Tibial artery (tissue), 4 donors: ENCODE measurements at regions not wholly inside any gene's neighbourhood (a gene's known extent, or its start where the extent isn't known, plus 50 kb on each side); places are given as distances from the start of the nearest gene placed in this dataset.

ENCODE experiments used
- DNase-seq, 2 donors: peaks; one replicate each; pipeline ENCODE4 v3.0.0-alpha.2; 2019
- H3K27ac ChIP-seq, 2 donors: fragments of 200-600 bp; sonication (generic) in 1 of 2; 1 replicate in 1 of 2; 2 replicates in 1 of 2; pipeline ENCODE4 v1.5.1; 2018 to 2019; ENCODE audit warnings: mild to moderate bottlenecking in 1 of 2
- H3K27me3 ChIP-seq, 2 donors: fragments of 200-600 bp; sonication (generic) in 1 of 2; one replicate each; pipeline versions ENCODE4 v1.5.1 to v1.6.0; 2016 to 2019
- H3K36me3 ChIP-seq, 3 donors: fragments of 200-600 bp; sonication (generic) in 2 of 3; one replicate each; pipeline ENCODE4 v1.5.1; 2016 to 2019; ENCODE audit warnings: mild to moderate bottlenecking in 2 of 3
- H3K4me1 ChIP-seq, 4 donors: fragments of 200-600 bp; sonication (generic) in 2 of 4; 1 replicate in 3 of 4; 2 replicates in 1 of 4; pipeline ENCODE4 v1.5.1; 2016 to 2019
- H3K4me3 ChIP-seq, 2 donors: fragments of 200-600 bp; sonication (generic) in 1 of 2; 1 replicate in 1 of 2; 2 replicates in 1 of 2; pipeline ENCODE4 v1.5.1; 2018 to 2019; ENCODE audit warnings: mild to moderate bottlenecking in 2 of 2
- H3K9me3 ChIP-seq, 3 donors: fragments of 200-600 bp; sonication (generic) in 1 of 3; one replicate each; pipeline ENCODE4 v1.5.1; 2016 to 2019
- intact Hi-C: fragments of 100-400 bp; cut with DNase I; formaldehyde crosslinking; loops from one replicate; pipeline ENCODE4 v1.15.0; 2023; ENCODE audit warnings: low total_unique reads
- TF ChIP-seq, protein P1 (sequence below), 2 experiments: fragments of 200-600 bp in 1 of 2; fragments of 450-650 bp in 1 of 2; IDR thresholded peaks; one replicate each; pipeline ENCODE4 v1.5.1; 2017 to 2019; ENCODE audit warnings: antibody characterized with exemption in 2 of 2, mild to moderate bottlenecking in 1 of 2, moderate library complexity in 1 of 2

DNA sequence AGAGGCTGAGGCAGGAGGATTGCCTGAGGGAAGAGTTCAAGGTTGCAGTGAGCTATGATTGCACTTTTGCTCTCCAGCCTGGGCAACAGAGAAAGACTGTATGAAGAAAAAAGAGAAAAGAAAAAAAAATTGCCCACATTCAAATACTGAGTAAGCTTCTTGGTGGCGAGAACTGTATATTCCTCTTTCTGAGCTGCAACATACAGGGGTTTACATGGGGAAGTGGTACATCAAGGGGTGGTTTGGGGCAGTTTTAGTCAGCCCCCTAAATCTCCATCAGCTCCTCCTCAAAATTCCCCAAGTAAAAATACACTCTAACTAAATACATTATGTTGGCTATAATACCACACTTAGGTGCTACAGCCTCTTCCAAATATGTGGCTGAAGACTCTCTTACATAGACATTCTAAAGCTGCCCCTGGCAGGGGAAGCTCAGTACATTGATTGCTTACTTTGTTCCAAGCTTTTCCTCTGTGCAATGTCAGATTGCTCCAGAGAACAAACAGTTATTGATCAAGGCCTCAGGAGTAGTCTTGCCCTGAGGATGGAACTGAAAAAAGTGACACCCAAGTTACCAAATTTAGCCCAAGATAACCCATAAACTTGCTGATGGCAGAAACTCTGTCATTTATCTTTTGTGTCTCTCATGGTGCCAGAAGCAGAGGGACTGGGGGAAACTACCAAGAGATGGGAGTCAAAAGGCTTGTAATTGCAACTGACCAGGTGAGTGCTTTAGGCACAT lies 107.4 kb upstream of the RIPOR2 start:
- TF ChIP-seq, protein P1, sequence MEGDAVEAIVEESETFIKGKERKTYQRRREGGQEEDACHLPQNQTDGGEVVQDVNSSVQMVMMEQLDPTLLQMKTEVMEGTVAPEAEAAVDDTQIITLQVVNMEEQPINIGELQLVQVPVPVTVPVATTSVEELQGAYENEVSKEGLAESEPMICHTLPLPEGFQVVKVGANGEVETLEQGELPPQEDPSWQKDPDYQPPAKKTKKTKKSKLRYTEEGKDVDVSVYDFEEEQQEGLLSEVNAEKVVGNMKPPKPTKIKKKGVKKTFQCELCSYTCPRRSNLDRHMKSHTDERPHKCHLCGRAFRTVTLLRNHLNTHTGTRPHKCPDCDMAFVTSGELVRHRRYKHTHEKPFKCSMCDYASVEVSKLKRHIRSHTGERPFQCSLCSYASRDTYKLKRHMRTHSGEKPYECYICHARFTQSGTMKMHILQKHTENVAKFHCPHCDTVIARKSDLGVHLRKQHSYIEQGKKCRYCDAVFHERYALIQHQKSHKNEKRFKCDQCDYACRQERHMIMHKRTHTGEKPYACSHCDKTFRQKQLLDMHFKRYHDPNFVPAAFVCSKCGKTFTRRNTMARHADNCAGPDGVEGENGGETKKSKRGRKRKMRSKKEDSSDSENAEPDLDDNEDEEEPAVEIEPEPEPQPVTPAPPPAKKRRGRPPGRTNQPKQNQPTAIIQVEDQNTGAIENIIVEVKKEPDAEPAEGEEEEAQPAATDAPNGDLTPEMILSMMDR (IDR thresholded peaks at IDR 0.05) = no peak
- Histone ChIP-seq H3K9me3 (no peaks in the 10 kb centered on the region), H3K4me1 (no peaks in the 10 kb centered on the region), H3K27me3 (no peaks in the 10 kb centered on the region), H3K27ac (no peak overlapping the region), H3K36me3 (no peaks in the 10 kb centered on the region), H3K4me3 (no peak overlapping the region)
- intact Hi-C loops = no loop called here
- no peak for DNase-seq

- Histone ChIP-seq H3K4me3 (no peak overlapping the region), H3K36me3 (no peaks in the 10 kb centered on the region), H3K27ac (no peak overlapping the region), H3K4me1 (no peaks in the 10 kb centered on the region), H3K27me3 (no peaks in the 10 kb centered on the region), H3K9me3 (no peaks in the 10 kb centered on the region)
- intact Hi-C loops = no loop called here
- no peak for DNase-seq
- TF ChIP-seq, protein P1 (IDR thresholded peaks at IDR 0.05) = no peak
These were observed 108.1 kb upstream of the RIPOR2 start for GRCh38 chr6:25043892-25044291.

DNA sequence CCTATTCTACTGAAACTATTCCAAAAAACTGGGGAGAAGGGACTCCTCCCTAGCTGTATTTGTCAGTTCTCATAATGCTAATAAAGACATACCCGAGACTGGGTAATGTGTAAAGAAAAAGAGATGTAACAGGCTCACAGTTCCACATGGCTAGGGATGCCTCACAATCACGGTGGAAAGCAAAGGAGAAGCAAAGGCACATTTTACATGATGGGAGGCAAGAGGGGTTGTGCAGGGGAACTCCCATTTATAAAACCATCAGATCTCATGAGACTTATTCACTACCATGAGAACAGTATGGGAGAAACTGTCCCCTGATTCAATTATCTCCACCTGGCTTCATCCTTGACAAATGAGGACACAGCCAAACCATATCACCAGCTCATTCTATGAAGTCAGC lies 111.2 kb upstream of the RIPOR2 start:
- H3K4me1 ChIP-seq = no peaks in the 10 kb centered on the region
- H3K27me3 ChIP-seq = no peaks in the 10 kb centered on the region
- no peak for DNase-seq
- intact Hi-C loops = no loop called here
- no peak overlapping the region for H3K27ac ChIP-seq
- H3K9me3 ChIP-seq = no peaks in the 10 kb centered on the region
- H3K36me3 ChIP-seq = no peaks in the 10 kb centered on the region
- TF ChIP-seq, protein P1 (IDR thresholded peaks at IDR 0.05) = no peak
- no peak overlapping the region for H3K4me3 ChIP-seq

- H3K4me1 ChIP-seq = peaks cover 0 to 4% (median 0%) of the 10 kb centered on the region in 4 donors
- no peaks in the 10 kb centered on the region for H3K36me3 ChIP-seq
- TF ChIP-seq, protein P1 (IDR thresholded peaks at IDR 0.05) = no peak
- no peaks in the 10 kb centered on the region for H3K9me3 ChIP-seq
- no peak for DNase-seq
- no peak overlapping the region for H3K4me3 ChIP-seq
- intact Hi-C loops = no loop called here
- no peaks in the 10 kb centered on the region for H3K27me3 ChIP-seq
- H3K27ac ChIP-seq = no peak overlapping the region
These were observed 114.6 kb upstream of the RIPOR2 start for GRCh38 chr6:25050356-25050755.

DNA sequence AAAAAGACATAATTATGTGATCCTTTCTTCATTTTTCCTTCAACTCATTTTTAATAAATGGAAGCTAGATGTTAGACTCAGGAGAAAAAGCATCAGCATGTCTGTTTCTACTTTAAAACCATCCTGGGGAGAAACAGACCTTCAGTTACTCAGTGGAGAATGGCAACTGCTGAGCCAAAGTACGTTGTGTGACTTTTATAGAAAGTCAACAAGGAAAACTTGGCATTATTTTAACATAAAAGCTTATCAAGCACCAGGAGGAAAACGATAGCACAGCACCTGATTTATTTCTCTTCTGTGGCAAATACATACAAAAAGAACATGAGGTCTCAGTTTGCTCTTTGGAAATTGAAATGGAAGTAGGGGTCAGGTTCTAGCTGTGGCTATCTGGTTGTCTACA lies 115.3 kb upstream of the RIPOR2 start:
- H3K9me3 ChIP-seq = no peaks in the 10 kb centered on the region
- no peak overlapping the region for H3K4me3 ChIP-seq
- no peaks in the 10 kb centered on the region for H3K36me3 ChIP-seq
- TF ChIP-seq, protein P1 (IDR thresholded peaks at IDR 0.05) = no peak
- intact Hi-C loops = no loop called here
- no peaks in the 10 kb centered on the region for H3K27me3 ChIP-seq
- H3K4me1 ChIP-seq = peaks cover 0 to 4% (median 0%) of the 10 kb centered on the region in 4 donors
- no peak for DNase-seq
- no peak overlapping the region for H3K27ac ChIP-seq
